Caco-2 (cell line): ENCODE measurements at regions not wholly inside any gene's neighbourhood (a gene's known extent, or its start where the extent isn't known, plus 50 kb on each side); places are given as distances from the start of the nearest gene placed in this dataset.

Experiments used
- BruUV-seq: library from RNA; stranded (reverse); fragments of 400-500 nt; replicated peaks from 2 replicates; lab custom pipeline; 2021; lab: Mats Ljungman, UMichigan
- CTCF ChIA-PET: fragments of 300-600 bp; sonication (Branson Sonifier 250); formaldehyde crosslinking; loops from one replicate; lab custom pipeline; 2022; ENCODE audit warnings: antibody characterized with exemption; lab: Charles Lee
- POLR2A ChIA-PET: fragments of 300-600 bp; sonication (Branson Sonifier 250); formaldehyde crosslinking; loops from one replicate; lab custom pipeline; 2022; ENCODE audit warnings: antibody characterized with exemption; lab: Charles Lee
- DNase-seq, 2 experiments: peaks; one replicate each; pipeline versions ENCODE4 v3.0.0 to v3.0.0-alpha.2; 2020 to 2022
- H3K27me3 ChIP-seq: replicated peaks from 2 replicates; pipeline ENCODE4 v1.6.0; 2011; ENCODE audit warnings: low read length; ENCODE audit not compliant: control insufficient read depth, insufficient read depth
- H3K36me3 ChIP-seq: 2 replicates; pipeline ENCODE4 v1.5.1; 2011; ENCODE audit warnings: low read length; ENCODE audit not compliant: control insufficient read depth, insufficient read depth
- H3K4me1 ChIP-seq: fragments of 250-450 bp; sonication (Bioruptor Pico); 2 replicates; pipeline ENCODE4 v1.5.1; 2020; ENCODE audit warnings: mild to moderate bottlenecking
- H3K4me3 ChIP-seq: 2 replicates; pipeline ENCODE4 v1.5.1; 2011; ENCODE audit warnings: low read depth, mild to moderate bottlenecking, control low read depth, low read length
- H3K9me3 ChIP-seq: fragments of 250-450 bp; sonication (Bioruptor Pico); 2 replicates; pipeline ENCODE4 v1.5.1; 2020; ENCODE audit warnings: mild to moderate bottlenecking, moderate library complexity
- H3K27ac Mint-ChIP-seq: one replicate; pipeline ENCODE4 v1.8.0; 2022; ENCODE audit warnings: mixed read lengths; ENCODE audit not compliant: unreplicated experiment
- H3K27me3 Mint-ChIP-seq: one replicate; pipeline ENCODE4 v1.8.0; 2022; ENCODE audit warnings: mixed read lengths; ENCODE audit not compliant: insufficient read depth, unreplicated experiment
- H3K36me3 Mint-ChIP-seq: one replicate; pipeline ENCODE4 v1.8.0; 2022; ENCODE audit warnings: mild to moderate bottlenecking, mixed read lengths; ENCODE audit not compliant: insufficient read depth, unreplicated experiment
- H3K4me1 Mint-ChIP-seq: one replicate; pipeline ENCODE4 v1.8.0; 2022; ENCODE audit warnings: low read depth, mixed read lengths; ENCODE audit not compliant: unreplicated experiment
- H3K4me3 Mint-ChIP-seq: one replicate; pipeline ENCODE4 v1.8.0; 2022; ENCODE audit warnings: mild to moderate bottlenecking, moderate library complexity, mixed read lengths; ENCODE audit not compliant: unreplicated experiment
- H3K9me3 Mint-ChIP-seq: one replicate; pipeline ENCODE4 v1.8.0; 2022; ENCODE audit warnings: mixed read lengths; ENCODE audit not compliant: unreplicated experiment
- intact Hi-C: fragments of 100-400 bp; cut with micrococcal nuclease; formaldehyde crosslinking; loops from one replicate; pipeline ENCODE4 v1.10.0; 2022; ENCODE audit not compliant: unreplicated experiment
- TF ChIP-seq, protein P1 (sequence below), 2 experiments: fragments of 200-600 bp in 1 of 2; IDR thresholded peaks; 1 replicate in 1 of 2; 2 replicates in 1 of 2; pipeline versions ENCODE4 v1.5.1 to v1.8.0; 2011 to 2022; ENCODE audit warnings: antibody characterized with exemption in 1 of 2, control low read depth in 1 of 2, inconsistent platforms in 1 of 2, low read depth in 1 of 2, low read length in 1 of 2, mild to moderate bottlenecking in 1 of 2, moderate library complexity in 1 of 2; ENCODE audit not compliant: insufficient read depth in 1 of 2, severe bottlenecking in 1 of 2, unreplicated experiment in 1 of 2

DNA sequence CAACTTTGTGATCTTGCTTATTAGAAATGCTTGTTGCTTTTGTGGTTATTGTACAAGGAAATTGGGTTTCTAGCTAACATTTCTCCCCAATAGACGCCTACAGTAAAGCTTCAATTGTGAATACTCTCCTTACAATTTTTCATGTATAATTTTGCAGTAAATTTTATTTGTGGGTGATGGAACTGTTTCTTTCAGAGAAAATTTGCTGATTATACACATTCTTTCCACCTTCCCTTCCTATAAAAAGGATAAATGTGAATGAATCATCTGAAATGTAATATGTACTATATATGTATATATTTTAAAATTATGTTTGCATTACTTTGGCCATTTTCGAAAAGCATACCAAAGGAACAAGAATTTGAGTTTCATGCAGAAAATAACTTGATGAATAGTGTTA, 162.7 kb upstream of the CRBN start:
- no peaks in the 10 kb centered on the region for H3K36me3 Mint-ChIP-seq
- no peaks in the 10 kb centered on the region for H3K9me3 Mint-ChIP-seq
- no peaks in the 10 kb centered on the region for H3K4me1 Mint-ChIP-seq
- H3K27me3 ChIP-seq: no peaks in the 10 kb centered on the region
- H3K9me3 ChIP-seq: no peaks in the 10 kb centered on the region
- H3K27me3 Mint-ChIP-seq: peaks cover 9% of the 10 kb centered on the region
- H3K4me3 Mint-ChIP-seq: no peak overlapping the region
- intact Hi-C loops: no loop called here
- no peak for DNase-seq
- CTCF ChIA-PET: no interaction called here
- BruUV-seq: no TSS peak
- no peak overlapping the region for H3K27ac Mint-ChIP-seq
- TF ChIP-seq, protein P1, sequence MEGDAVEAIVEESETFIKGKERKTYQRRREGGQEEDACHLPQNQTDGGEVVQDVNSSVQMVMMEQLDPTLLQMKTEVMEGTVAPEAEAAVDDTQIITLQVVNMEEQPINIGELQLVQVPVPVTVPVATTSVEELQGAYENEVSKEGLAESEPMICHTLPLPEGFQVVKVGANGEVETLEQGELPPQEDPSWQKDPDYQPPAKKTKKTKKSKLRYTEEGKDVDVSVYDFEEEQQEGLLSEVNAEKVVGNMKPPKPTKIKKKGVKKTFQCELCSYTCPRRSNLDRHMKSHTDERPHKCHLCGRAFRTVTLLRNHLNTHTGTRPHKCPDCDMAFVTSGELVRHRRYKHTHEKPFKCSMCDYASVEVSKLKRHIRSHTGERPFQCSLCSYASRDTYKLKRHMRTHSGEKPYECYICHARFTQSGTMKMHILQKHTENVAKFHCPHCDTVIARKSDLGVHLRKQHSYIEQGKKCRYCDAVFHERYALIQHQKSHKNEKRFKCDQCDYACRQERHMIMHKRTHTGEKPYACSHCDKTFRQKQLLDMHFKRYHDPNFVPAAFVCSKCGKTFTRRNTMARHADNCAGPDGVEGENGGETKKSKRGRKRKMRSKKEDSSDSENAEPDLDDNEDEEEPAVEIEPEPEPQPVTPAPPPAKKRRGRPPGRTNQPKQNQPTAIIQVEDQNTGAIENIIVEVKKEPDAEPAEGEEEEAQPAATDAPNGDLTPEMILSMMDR (IDR thresholded peaks at IDR 0.05; ENCODE audit: insufficient read depth in 1 of 2, low read depth in 1 of 2, low read length in 1 of 2, severe bottlenecking in 1 of 2, unreplicated experiment in 1 of 2): no peak
- H3K4me1 ChIP-seq: no peaks in the 10 kb centered on the region
- H3K36me3 ChIP-seq: no peaks in the 10 kb centered on the region
- H3K4me3 ChIP-seq: no peak overlapping the region
- POLR2A ChIA-PET: no interaction called here

DNA sequence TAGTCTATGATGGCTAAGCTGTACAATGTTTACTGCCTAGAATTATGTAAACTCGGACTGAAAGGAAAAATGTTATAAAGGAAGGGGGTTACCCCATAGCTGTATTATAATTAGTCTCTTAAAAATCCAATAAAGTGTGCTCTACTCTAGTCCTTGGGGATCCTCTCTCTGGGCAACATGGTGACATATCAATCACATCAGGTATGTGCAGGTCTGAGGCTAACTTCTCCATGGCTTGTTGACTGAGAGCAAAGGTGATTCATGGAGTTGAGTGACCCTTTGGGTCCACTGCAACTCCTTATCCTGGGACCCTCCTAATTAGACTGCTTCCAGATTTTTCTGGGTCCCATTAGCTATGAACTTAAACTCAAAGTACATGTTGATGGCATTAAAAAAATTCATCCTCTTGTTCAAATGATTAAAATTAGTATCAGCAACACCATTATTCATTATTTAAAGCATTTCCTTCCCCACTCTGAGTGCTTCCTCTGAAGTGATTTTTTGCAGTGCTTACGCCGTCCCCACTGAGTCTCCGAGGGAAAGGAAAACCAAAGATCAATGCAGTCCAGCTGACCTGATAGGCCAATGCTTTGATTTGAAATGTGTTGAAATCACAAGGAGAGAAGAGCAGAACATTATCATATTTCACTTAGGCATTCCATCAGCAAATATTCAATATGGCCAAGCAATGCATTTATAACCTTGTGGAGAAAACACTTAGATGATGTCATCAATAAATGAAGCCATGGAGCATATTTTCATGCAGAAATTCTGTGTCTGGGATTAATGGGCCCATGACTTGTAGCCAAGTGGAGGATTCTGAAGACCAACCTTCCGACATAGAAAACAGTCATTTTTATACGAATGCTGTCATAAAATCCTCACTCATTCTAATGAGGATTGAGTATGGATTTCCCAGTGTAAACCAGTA, 161.7 kb upstream of the CRBN start:
- Mint-ChIP-seq H3K4me3 (no peak overlapping the region), H3K4me1 (no peaks in the 10 kb centered on the region), H3K9me3 (no peaks in the 10 kb centered on the region), H3K27ac (no peak overlapping the region), H3K27me3 (peaks cover 9% of the 10 kb centered on the region), H3K36me3 (no peaks in the 10 kb centered on the region)
- DNase-seq: no peak
- POLR2A ChIA-PET: no interaction called here
- TF ChIP-seq, protein P1 (IDR thresholded peaks at IDR 0.05; ENCODE audit: insufficient read depth in 1 of 2, low read depth in 1 of 2, low read length in 1 of 2, severe bottlenecking in 1 of 2, unreplicated experiment in 1 of 2): no peak
- BruUV-seq: no TSS peak
- H3K4me1 ChIP-seq: no peaks in the 10 kb centered on the region
- H3K36me3 ChIP-seq: no peaks in the 10 kb centered on the region
- H3K9me3 ChIP-seq: no peaks in the 10 kb centered on the region
- H3K27me3 ChIP-seq: no peaks in the 10 kb centered on the region
- intact Hi-C loops: no loop called here
- no peak overlapping the region for H3K4me3 ChIP-seq
- CTCF ChIA-PET: no interaction called here

GRCh38 chr3:3340526-3340925, 161.0 kb upstream of the CRBN start:
- no peaks in the 10 kb centered on the region for H3K36me3 Mint-ChIP-seq
- H3K27me3 Mint-ChIP-seq: peaks cover 9% of the 10 kb centered on the region
- no peak overlapping the region for H3K27ac Mint-ChIP-seq
- H3K9me3 Mint-ChIP-seq: no peaks in the 10 kb centered on the region
- CTCF ChIA-PET: no interaction called here
- H3K36me3 ChIP-seq: no peaks in the 10 kb centered on the region
- TF ChIP-seq, protein P1 (IDR thresholded peaks at IDR 0.05; ENCODE audit: insufficient read depth in 1 of 2, low read depth in 1 of 2, low read length in 1 of 2, severe bottlenecking in 1 of 2, unreplicated experiment in 1 of 2): no peak
- no TSS peak for BruUV-seq
- intact Hi-C loops: no loop called here
- H3K9me3 ChIP-seq: no peaks in the 10 kb centered on the region
- H3K27me3 ChIP-seq: no peaks in the 10 kb centered on the region
- H3K4me3 ChIP-seq: no peak overlapping the region
- DNase-seq: no peak
- H3K4me3 Mint-ChIP-seq: no peak overlapping the region
- POLR2A ChIA-PET: no interaction called here
- no peaks in the 10 kb centered on the region for H3K4me1 Mint-ChIP-seq
- no peaks in the 10 kb centered on the region for H3K4me1 ChIP-seq
